A549 (cell line): ENCODE measurements at regions not wholly inside any gene's neighbourhood (a gene's known extent, or its start where the extent isn't known, plus 50 kb on each side); places are given as distances from the start of the nearest gene placed in this dataset.

Experiments
- ATAC-seq, 2 experiments: fragments of 200-7000 bp in 1 of 2; fragments of >200 bp in 1 of 2; cut with Nextera tagmentation in 1 of 2; cut with Tn5 transposase in 1 of 2; 3 replicates each; pipeline versions ENCODE4 v1.8.0 to v1.9.1; 2018 to 2020; ENCODE audit warnings: mild to moderate bottlenecking in 1 of 2, moderate library complexity in 1 of 2
- CTCF ChIA-PET: fragments of 300-600 bp; sonication (Branson Sonifier 250); formaldehyde crosslinking; extraction: SDS; loops from one replicate; lab custom pipeline; 2021; ENCODE audit warnings: antibody characterized with exemption, inconsistent platforms; lab: Yijun Ruan, JAX
- POLR2A ChIA-PET: fragments of 350-600 bp; formaldehyde crosslinking; extraction: SDS; loops from one replicate; lab custom pipeline; 2021; ENCODE audit warnings: antibody characterized with exemption, inconsistent platforms; lab: Yijun Ruan, JAX
- DNase-seq, 2 experiments: peaks; one replicate each; pipeline versions ENCODE4 v3.0.0 to v3.0.0-alpha.2; 2011 to 2016; ENCODE audit warnings: low read depth in 1 of 2, low spot score in 1 of 2
- FAIRE-seq: peaks from 2 replicates; lab custom pipeline; 2011; peaks lifted over from hg19 to GRCh38; lab: Jason Lieb, UNC
- H3K27ac ChIP-seq, 2 experiments: fragments of >200 bp; sonication (Bioruptor Twin); formaldehyde crosslinking; 3 replicates each; pipeline ENCODE4 v1.5.1; 2016 to 2017
- H3K4me1 ChIP-seq: fragments of >200 bp; sonication (Bioruptor Twin); formaldehyde crosslinking; 3 replicates; pipeline ENCODE4 v1.6.1; 2016
- H3K4me2 ChIP-seq: fragments of >200 bp; sonication (Bioruptor Twin); formaldehyde crosslinking; 3 replicates; pipeline ENCODE4 v1.6.1; 2016
- H3K4me3 ChIP-seq: fragments of >200 bp; sonication (Bioruptor Twin); formaldehyde crosslinking; 3 replicates; pipeline ENCODE4 v1.5.1; 2016
- H3K9me3 ChIP-seq: fragments of >200 bp; sonication (Bioruptor Twin); formaldehyde crosslinking; 3 replicates; pipeline ENCODE4 v1.6.1; 2016
- ATOH8 ChIP-seq: fragments of 250-450 bp; sonication (Bioruptor Pico); IDR thresholded peaks from 2 replicates; pipeline ENCODE4 v1.5.0; 2020; ENCODE audit warnings: low read depth, mild to moderate bottlenecking, moderate library complexity
- CBX8 ChIP-seq: fragments of 200-600 bp; sonication (generic); IDR thresholded peaks from 2 replicates; pipeline ENCODE4 v1.6.1; 2016
- E2F6 ChIP-seq: IDR thresholded peaks from 2 replicates; pipeline ENCODE4 v1.6.1; 2012; ENCODE audit warnings: low read depth, borderline replicate concordance
- EHF ChIP-seq: fragments of 250-450 bp; sonication (Bioruptor Pico); IDR thresholded peaks from 2 replicates; pipeline ENCODE4 v1.5.0; 2020; ENCODE audit warnings: mild to moderate bottlenecking
- EHMT2 ChIP-seq: fragments of 200-600 bp; sonication (generic); IDR thresholded peaks from 2 replicates; pipeline ENCODE4 v1.6.1; 2016; ENCODE audit warnings: antibody characterized with exemption, low read depth, mild to moderate bottlenecking, moderate library complexity
- ELK1 ChIP-seq: fragments of 150-350 bp; IDR thresholded peaks from 2 replicates; pipeline ENCODE4 v1.6.1; 2014; ENCODE audit warnings: low read depth, mild to moderate bottlenecking, low read length
- EP300 ChIP-seq, 2 experiments: fragments of >200 bp; sonication (Bioruptor Twin); formaldehyde crosslinking; IDR thresholded peaks; 2 replicates in 1 of 2; 3 replicates in 1 of 2; pipeline ENCODE4 v1.6.1; 2016 to 2017
- HEYL ChIP-seq: fragments of 250-450 bp; sonication (Bioruptor Pico); IDR thresholded peaks from 2 replicates; pipeline ENCODE4 v1.8.0; 2021; ENCODE audit warnings: mild to moderate bottlenecking, moderate library complexity
- HMGXB4 ChIP-seq: fragments of 250-450 bp; sonication (Bioruptor Pico); IDR thresholded peaks from 2 replicates; pipeline ENCODE4 v1.5.0; 2021; ENCODE audit warnings: mild to moderate bottlenecking, moderate library complexity, borderline replicate concordance
- HOXB5 ChIP-seq: fragments of 250-450 bp; sonication (Bioruptor Pico); IDR thresholded peaks from 2 replicates; pipeline ENCODE4 v1.5.0; 2020; ENCODE audit warnings: mild to moderate bottlenecking, moderate library complexity
- JUNB ChIP-seq: fragments of >200 bp; sonication (Bioruptor Twin); formaldehyde crosslinking; IDR thresholded peaks from 2 replicates; pipeline ENCODE4 v1.6.1; 2016
- KDM1A ChIP-seq: fragments of 200-600 bp; sonication (generic); IDR thresholded peaks from 2 replicates; pipeline ENCODE4 v1.6.1; 2016; ENCODE audit warnings: low read depth, mild to moderate bottlenecking
- KDM5A ChIP-seq: fragments of 200-600 bp; sonication (generic); IDR thresholded peaks from 2 replicates; pipeline ENCODE4 v1.6.1; 2016; ENCODE audit warnings: antibody characterized with exemption, mild to moderate bottlenecking
- MAFK ChIP-seq: fragments of 450-650 bp; IDR thresholded peaks from 2 replicates; pipeline ENCODE4 v1.6.1; 2014; ENCODE audit not compliant: partially characterized antibody
- MAZ ChIP-seq: fragments of 150-350 bp; IDR thresholded peaks from 2 replicates; pipeline ENCODE4 v1.6.1; 2014; ENCODE audit warnings: antibody characterized with exemption, low read depth, low read length, borderline replicate concordance
- MYC ChIP-seq: IDR thresholded peaks from 2 replicates; pipeline ENCODE4 v1.6.1; 2012; ENCODE audit warnings: mild to moderate bottlenecking, inconsistent platforms, low read length, improper control_type of control experiment, borderline replicate concordance
- NFE2L2 ChIP-seq: fragments of 150-350 bp; conservative IDR thresholded peaks from 2 replicates; pipeline ENCODE4 v1.6.1; 2014; ENCODE audit warnings: low read length
- POLR2AphosphoS2 ChIP-seq: conservative IDR thresholded peaks from 2 replicates; pipeline ENCODE4 v1.6.1; 2012; ENCODE audit warnings: low read length, improper control_type of control experiment, inconsistent platforms
- RARB ChIP-seq: fragments of 250-450 bp; sonication (Bioruptor Pico); IDR thresholded peaks from 2 replicates; pipeline ENCODE4 v1.8.0; 2021; ENCODE audit warnings: mild to moderate bottlenecking, moderate library complexity
- RCOR1 ChIP-seq: fragments of 150-350 bp; IDR thresholded peaks from 2 replicates; pipeline ENCODE4 v1.6.1; 2014; ENCODE audit warnings: antibody characterized with exemption, low read length, low read depth
- RFX5 ChIP-seq: fragments of 450-650 bp; IDR thresholded peaks from 2 replicates; pipeline ENCODE4 v1.7.1; 2014; ENCODE audit warnings: antibody characterized with exemption, mild to moderate bottlenecking, moderate library complexity
- RNF2 ChIP-seq: fragments of 200-600 bp; sonication (generic); IDR thresholded peaks from 2 replicates; pipeline ENCODE4 v1.6.1; 2016; ENCODE audit warnings: low read depth, mild to moderate bottlenecking, antibody characterized with exemption, moderate library complexity, borderline replicate concordance
- TFCP2L1 ChIP-seq: fragments of 250-450 bp; sonication (Bioruptor Pico); IDR thresholded peaks from 2 replicates; pipeline ENCODE4 v1.5.0; 2021; ENCODE audit warnings: mild to moderate bottlenecking
- ZFP36 ChIP-seq: fragments of 450-650 bp; IDR thresholded peaks from 2 replicates; pipeline ENCODE4 v1.6.1; 2014; ENCODE audit warnings: borderline replicate concordance; ENCODE audit not compliant: partially characterized antibody
- ZSCAN20 ChIP-seq: fragments of 250-450 bp; sonication (Bioruptor Pico); IDR thresholded peaks from 2 replicates; pipeline ENCODE4 v1.8.0; 2022; ENCODE audit warnings: mild to moderate bottlenecking, moderate library complexity
- WGBS: methylation state at CpG from one replicate; pipeline ENCODE4 v1.1.6; 2017; ENCODE audit errors: missing lambda C conversion rate; 5-methylcytosine and 5-hydroxymethylcytosine counted together

- ATAC-seq = no peak
- ChIA-PET CTCF (interaction anchor here (6.2 kb wide), 1 partner anchor 15 kb away, joined by 56 read pairs; no protein-coding TSS in a partner anchor), POLR2A (no interaction called here)
- no peak overlapping the region for H3K4me2 ChIP-seq
- no peak for DNase-seq
- 0 out of 3 replicates have a peak, but pooled peaks cover 4% of the 10 kb centered on the region for H3K4me1 ChIP-seq
- no peak for FAIRE-seq
- TF ChIP-seq JUNB (no peak), TFCP2L1 (CRISPR knock-in tag) (no peak), ELK1 (no peak), RFX5 (no peak), MYC (no peak), EHMT2 (no peak), ZSCAN20 (CRISPR knock-in tag) (no peak), RARB (CRISPR knock-in tag) (no peak)
- H3K9me3 ChIP-seq = no peaks in the 10 kb centered on the region
- 84% methylated on average over 10 of the region's 10 CpGs for WGBS
- no peak overlapping the region for H3K4me3 ChIP-seq
- no peak overlapping the region for H3K27ac ChIP-seq
Measured at GRCh38 chr10:77696584-77696983, 59.0 kb upstream of the KCNMA1 start.

- H3K4me2 ChIP-seq = no peak overlapping the region
- TF ChIP-seq ZFP36 (no peak), HOXB5 (CRISPR knock-in tag) (no peak), RARB (CRISPR knock-in tag) (no peak), POLR2AphosphoS2 (no peak), NFE2L2 (no peak), EP300 (IDR thresholded peaks at IDR 0.05) (no peak), RCOR1 (no peak), KDM5A (no peak)
- TF ChIP-seq, all 56 proteins: peak for 0
- Histone ChIP-seq H3K27ac (no peak overlapping the region), H3K4me1 (0 out of 3 replicates have a peak, but pooled peaks cover 4% of the 10 kb centered on the region), H3K9me3 (no peaks in the 10 kb centered on the region), H3K4me3 (no peak overlapping the region)
- FAIRE-seq (no peak), DNase-seq (no peak), ATAC-seq (no peak)
- CTCF ChIA-PET = interaction anchor here (0.7 to 6.2 kb wide), 5 partner anchors 11 to 530 kb away, joined by 3 to 56 read pairs (median 5); no protein-coding TSS in a partner anchor
- 26% methylated on average over 1 of the region's 1 CpG for WGBS
- POLR2A ChIA-PET = no interaction called here
Measured at GRCh38 chr10:77695186-77695585, 57.6 kb upstream of the KCNMA1 start.

GRCh38 chr10:77692782-77693181 lies 55.2 kb upstream of the KCNMA1 start:
- ChIA-PET CTCF (interaction anchor here (0.9 to 6.2 kb wide), 7 partner anchors 16 to 527 kb away, joined by 3 to 56 read pairs (median 5); no protein-coding TSS in a partner anchor), POLR2A (no interaction called here)
- H3K4me3 ChIP-seq = no peak overlapping the region
- ATAC-seq (0 out of 6 replicates have a peak, but pooled peaks of 1 of the 2 experiments have one; percentile 19), DNase-seq (no peak), FAIRE-seq (no peak)
- H3K4me1 ChIP-seq = no peaks in the 10 kb centered on the region
- H3K27ac ChIP-seq = no peak overlapping the region
- 61% methylated on average over 3 of the region's 3 CpGs for WGBS
- no peak overlapping the region for H3K4me2 ChIP-seq
- no peaks in the 10 kb centered on the region for H3K9me3 ChIP-seq
- TF ChIP-seq HMGXB4 (no peak), EHF (CRISPR knock-in tag) (no peak), MAFK (no peak)

GRCh38 chr10:77689339-77689738 lies 51.7 kb upstream of the KCNMA1 start:
- 27% methylated on average over 5 of the region's 5 CpGs for WGBS
- H3K9me3 ChIP-seq = no peaks in the 10 kb centered on the region
- TF ChIP-seq EP300 (IDR thresholded peaks at IDR 0.05) (no peak), HOXB5 (CRISPR knock-in tag) (no peak), KDM1A (no peak), E2F6 (no peak), CBX8 (no peak), TFCP2L1 (CRISPR knock-in tag) (no peak), MAFK (no peak), MAZ (no peak), RNF2 (no peak), ATOH8 (CRISPR knock-in tag) (no peak), HEYL (CRISPR knock-in tag) (no peak)
- TF ChIP-seq, all 56 proteins: peak for 0
- H3K4me2 ChIP-seq = no peak overlapping the region
- CTCF ChIA-PET = interaction anchor here (1.5 to 2.1 kb wide), 3 partner anchors 9 to 68 kb away, joined by 4 to 7 read pairs (median 4); no protein-coding TSS in a partner anchor
- ATAC-seq (no peak), FAIRE-seq (no peak), DNase-seq (no peak)
- no peaks in the 10 kb centered on the region for H3K4me1 ChIP-seq
- no peak overlapping the region for H3K4me3 ChIP-seq
- no peak overlapping the region for H3K27ac ChIP-seq
- POLR2A ChIA-PET = no interaction called here
